Ovary (tissue), 3 donors: ENCODE measurements at regions not wholly inside any gene's neighbourhood (a gene's known extent, or its start where the extent isn't known, plus 50 kb on each side); places are given as distances from the start of the nearest gene placed in this dataset.

ENCODE experiments used
- EP300 ChIP-seq: sonication (generic); formaldehyde crosslinking; IDR thresholded peaks from one replicate; pipeline ENCODE4 v1.6.1; 2017; ENCODE audit warnings: antibody characterized with exemption
- POLR2A ChIP-seq: fragments of 450-650 bp; IDR thresholded peaks from one replicate; pipeline ENCODE4 v1.6.1; 2017; ENCODE audit warnings: antibody characterized with exemption, mild to moderate bottlenecking, moderate library complexity
- TF ChIP-seq, protein P1 (sequence below), 3 donors: fragments of 450-650 bp in 2 of 3; fragments of 200-600 bp in 1 of 3; IDR thresholded peaks; one replicate each; pipeline versions ENCODE4 v1.5.1 to v1.8.0; 2016 to 2022; ENCODE audit warnings: antibody characterized with exemption in 3 of 3, mild to moderate bottlenecking in 1 of 3
- donor health status: DM: no; HTN: no; CAD: no.

DNA sequence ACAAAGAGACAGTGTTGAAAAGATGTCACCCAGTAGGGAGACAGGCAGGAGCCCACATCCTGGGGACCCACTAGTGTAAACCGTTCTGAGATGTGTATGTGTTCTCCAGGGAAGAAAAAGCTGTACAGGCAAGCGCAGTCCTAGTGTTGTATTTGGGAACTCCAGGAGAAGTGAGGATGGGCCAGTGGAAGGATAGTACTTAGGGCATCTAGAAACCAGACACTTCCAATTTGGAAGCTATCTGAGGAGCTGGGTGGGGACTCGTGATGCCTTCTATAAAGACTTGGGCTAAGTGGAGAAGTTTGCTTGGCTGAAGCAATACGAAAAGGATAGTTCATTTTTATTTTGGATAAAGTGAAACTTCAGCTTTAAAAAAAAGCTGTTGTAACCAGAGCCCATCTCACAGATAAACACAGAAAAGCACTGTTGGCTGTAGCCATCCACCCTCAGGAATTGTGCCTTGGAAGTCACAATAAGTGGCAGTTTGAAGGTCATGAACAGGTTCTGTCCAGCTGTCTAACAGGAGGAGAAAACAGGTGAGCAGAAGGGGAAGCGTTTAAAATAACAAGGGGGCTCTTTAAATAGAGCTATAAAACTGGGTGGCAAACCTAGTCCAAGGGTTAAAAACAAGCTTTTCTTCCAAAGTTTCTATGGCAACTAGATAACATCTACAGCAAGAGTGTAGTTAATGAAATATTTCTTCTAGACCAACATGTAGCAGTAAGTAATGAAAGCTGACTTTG, 108.0 kb upstream of the ARHGAP5 start:
- TF ChIP-seq EP300 (no peak), POLR2A (no peak)
- TF ChIP-seq, protein P1, sequence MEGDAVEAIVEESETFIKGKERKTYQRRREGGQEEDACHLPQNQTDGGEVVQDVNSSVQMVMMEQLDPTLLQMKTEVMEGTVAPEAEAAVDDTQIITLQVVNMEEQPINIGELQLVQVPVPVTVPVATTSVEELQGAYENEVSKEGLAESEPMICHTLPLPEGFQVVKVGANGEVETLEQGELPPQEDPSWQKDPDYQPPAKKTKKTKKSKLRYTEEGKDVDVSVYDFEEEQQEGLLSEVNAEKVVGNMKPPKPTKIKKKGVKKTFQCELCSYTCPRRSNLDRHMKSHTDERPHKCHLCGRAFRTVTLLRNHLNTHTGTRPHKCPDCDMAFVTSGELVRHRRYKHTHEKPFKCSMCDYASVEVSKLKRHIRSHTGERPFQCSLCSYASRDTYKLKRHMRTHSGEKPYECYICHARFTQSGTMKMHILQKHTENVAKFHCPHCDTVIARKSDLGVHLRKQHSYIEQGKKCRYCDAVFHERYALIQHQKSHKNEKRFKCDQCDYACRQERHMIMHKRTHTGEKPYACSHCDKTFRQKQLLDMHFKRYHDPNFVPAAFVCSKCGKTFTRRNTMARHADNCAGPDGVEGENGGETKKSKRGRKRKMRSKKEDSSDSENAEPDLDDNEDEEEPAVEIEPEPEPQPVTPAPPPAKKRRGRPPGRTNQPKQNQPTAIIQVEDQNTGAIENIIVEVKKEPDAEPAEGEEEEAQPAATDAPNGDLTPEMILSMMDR (IDR thresholded peaks at IDR 0.05): no peak
